A673 (cell line): ENCODE measurements at regions not wholly inside any gene's neighbourhood (a gene's known extent, or its start where the extent isn't known, plus 50 kb on each side); places are given as distances from the start of the nearest gene placed in this dataset.

Experiments used
- EZH2 ChIP-seq: fragments of 200-600 bp; sonication (generic); IDR thresholded peaks from 2 replicates; pipeline ENCODE4 v1.6.1; 2017; ENCODE audit warnings: borderline replicate concordance, low read depth, mild to moderate bottlenecking, mixed read lengths, antibody characterized with exemption, low read length; ENCODE audit not compliant: poor library complexity, severe bottlenecking
- TF ChIP-seq, protein P1 (sequence below): fragments of 300-800, 200-600 bp; sonication (generic); conservative IDR thresholded peaks from 2 replicates; pipeline ENCODE4 v1.5.1; 2017; ENCODE audit warnings: low read depth, mild to moderate bottlenecking, antibody characterized with exemption, low read length, moderate library complexity, mixed read lengths

DNA sequence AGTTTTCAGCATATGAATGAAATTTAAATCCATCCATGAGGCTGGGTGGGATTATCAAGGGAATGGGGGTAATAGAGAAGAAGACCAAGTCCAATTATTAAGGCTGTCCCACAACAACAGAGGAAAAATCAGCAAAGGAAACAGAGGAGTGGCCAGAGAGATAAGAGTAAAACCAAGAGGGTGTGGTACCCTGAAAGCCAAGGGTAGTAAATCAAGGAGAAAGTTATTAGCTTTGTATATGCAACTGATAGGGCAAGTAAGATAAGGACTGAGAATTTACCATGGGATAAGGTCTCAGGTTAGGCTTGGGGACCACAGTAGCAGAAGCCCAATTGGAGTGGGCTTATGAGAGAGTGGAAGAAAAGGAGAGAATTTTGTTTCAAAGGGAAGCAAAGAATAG lies 134.5 kb downstream of the NUAK1 start:
- TF ChIP-seq, protein P1, sequence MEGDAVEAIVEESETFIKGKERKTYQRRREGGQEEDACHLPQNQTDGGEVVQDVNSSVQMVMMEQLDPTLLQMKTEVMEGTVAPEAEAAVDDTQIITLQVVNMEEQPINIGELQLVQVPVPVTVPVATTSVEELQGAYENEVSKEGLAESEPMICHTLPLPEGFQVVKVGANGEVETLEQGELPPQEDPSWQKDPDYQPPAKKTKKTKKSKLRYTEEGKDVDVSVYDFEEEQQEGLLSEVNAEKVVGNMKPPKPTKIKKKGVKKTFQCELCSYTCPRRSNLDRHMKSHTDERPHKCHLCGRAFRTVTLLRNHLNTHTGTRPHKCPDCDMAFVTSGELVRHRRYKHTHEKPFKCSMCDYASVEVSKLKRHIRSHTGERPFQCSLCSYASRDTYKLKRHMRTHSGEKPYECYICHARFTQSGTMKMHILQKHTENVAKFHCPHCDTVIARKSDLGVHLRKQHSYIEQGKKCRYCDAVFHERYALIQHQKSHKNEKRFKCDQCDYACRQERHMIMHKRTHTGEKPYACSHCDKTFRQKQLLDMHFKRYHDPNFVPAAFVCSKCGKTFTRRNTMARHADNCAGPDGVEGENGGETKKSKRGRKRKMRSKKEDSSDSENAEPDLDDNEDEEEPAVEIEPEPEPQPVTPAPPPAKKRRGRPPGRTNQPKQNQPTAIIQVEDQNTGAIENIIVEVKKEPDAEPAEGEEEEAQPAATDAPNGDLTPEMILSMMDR, result no peak
- TF ChIP-seq EZH2, result no peak
